MG63 (cell line): ENCODE measurements at regions not wholly inside any gene's neighbourhood (a gene's known extent, or its start where the extent isn't known, plus 50 kb on each side); places are given as distances from the start of the nearest gene placed in this dataset.

Source experiments
- DNase-seq: peaks from one replicate; pipeline ENCODE4 v3.0.0-alpha.2; 2020
- H3K27me3 ChIP-seq: fragments of 250-450 bp; sonication (Bioruptor Pico); 2 replicates; pipeline ENCODE4 v1.5.1; 2020; ENCODE audit warnings: mild to moderate bottlenecking, moderate library complexity
- H3K36me3 ChIP-seq: fragments of 250-450 bp; sonication (Bioruptor Pico); 2 replicates; pipeline ENCODE4 v1.5.1; 2020; ENCODE audit warnings: mild to moderate bottlenecking, moderate library complexity
- H3K4me3 ChIP-seq: fragments of 250-450 bp; sonication (Bioruptor Pico); 2 replicates; pipeline ENCODE4 v1.5.1; 2020; ENCODE audit warnings: mild to moderate bottlenecking, moderate library complexity
- H3K9me3 ChIP-seq: fragments of 250-450 bp; sonication (Bioruptor Pico); 2 replicates; pipeline ENCODE4 v1.5.1; 2020; ENCODE audit warnings: mild to moderate bottlenecking, moderate library complexity

DNA sequence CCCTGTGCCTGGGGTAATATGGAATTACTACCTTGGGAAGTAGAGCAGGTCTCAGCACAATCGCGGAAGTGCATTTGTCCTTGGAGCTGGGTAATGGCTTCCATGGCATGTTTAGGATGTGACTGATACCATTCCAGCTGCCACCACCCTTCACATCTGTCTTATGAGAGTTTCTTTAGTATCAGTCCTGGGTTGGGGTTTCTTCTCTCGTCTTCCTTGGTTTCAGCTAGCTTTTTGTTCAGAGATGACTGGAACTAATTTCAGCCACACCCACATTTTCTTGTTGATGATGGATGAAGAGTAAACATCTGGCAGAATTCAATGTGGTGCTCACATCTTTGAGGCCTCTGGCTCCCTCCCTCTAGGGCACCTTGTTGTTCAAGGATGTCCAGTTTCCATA, 212.9 kb upstream of the SOX21 start:
- Histone ChIP-seq H3K4me3 (no peak overlapping the region), H3K9me3 (no peaks in the 10 kb centered on the region), H3K27me3 (peaks cover 4% of the 10 kb centered on the region; the same call in 1 of the 2 replicates), H3K36me3 (no peaks in the 10 kb centered on the region)
- DNase-seq: no peak

DNA sequence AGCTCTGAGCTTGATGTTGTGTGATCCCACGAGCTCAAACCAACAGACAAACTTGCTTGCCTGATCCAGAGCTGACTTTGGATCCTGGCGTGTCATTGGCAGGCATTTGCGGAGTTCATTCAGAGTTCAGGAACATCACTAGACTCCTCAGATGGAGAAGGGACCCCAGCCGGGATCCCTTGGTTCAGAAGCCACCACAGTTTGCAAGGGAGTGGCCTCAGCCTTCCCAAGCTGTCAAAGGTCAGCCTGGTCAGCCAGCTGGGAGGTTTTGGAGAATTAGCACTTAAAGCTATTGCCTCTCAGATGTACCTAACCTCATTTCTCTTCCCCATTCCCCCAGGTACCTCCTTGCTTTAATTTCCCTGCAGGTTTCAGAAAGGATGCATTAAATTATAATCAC, 208.8 kb upstream of the SOX21 start:
- Histone ChIP-seq H3K9me3 (no peaks in the 10 kb centered on the region), H3K27me3 (no peaks in the 10 kb centered on the region; the same call in 1 of the 2 replicates), H3K36me3 (no peaks in the 10 kb centered on the region), H3K4me3 (no peak overlapping the region)
- no peak for DNase-seq

- Histone ChIP-seq H3K36me3 (no peaks in the 10 kb centered on the region), H3K27me3 (no peaks in the 10 kb centered on the region; the same call in 1 of the 2 replicates), H3K4me3 (no peak overlapping the region), H3K9me3 (no peaks in the 10 kb centered on the region)
- DNase-seq: no peak
Measured at GRCh38 chr13:94920578-94920977, 208.2 kb upstream of the SOX21 start.

DNA sequence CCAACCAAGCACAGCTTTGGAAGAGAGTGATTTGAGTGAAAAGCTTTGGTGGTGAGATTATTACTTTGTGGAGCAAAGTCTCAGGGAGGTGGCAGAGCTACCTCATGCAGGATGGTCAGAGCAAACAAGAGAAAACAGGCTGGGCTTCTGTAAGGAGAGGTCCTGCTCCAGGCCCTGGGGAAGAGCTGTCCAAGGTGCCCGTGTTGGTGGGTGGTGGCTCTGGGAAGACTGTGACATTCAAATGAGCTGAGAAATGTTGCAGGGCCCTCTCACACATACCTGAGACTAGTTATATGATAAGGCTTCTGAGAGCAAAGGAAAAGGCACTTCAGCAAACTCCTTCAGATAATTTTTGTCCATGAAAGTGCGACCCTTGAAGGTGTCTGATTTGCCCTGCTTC, 205.5 kb upstream of the SOX21 start:
- no peak for DNase-seq

DNA sequence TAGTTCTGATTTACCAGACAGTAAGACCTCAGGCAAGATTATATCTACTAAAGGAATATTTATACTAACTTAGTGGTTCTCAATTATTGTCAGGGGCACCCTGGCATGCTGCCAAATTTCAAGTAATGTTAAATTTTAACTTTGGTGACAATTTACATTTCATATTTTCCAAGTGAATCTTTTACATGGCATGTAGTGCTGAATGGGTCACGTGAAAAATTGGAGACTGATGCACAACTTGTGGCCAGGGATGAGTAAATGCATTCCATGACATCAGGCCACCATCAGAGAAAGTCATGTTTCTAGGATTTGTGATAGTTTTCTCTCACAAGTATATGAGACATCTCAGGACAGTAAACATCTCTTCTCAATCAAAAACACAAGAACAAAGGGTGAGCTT, 202.6 kb upstream of the SOX21 start:
- no peak for DNase-seq

More for the DNA sequence above, 205.5 kb upstream of the SOX21 start:
- Histone ChIP-seq H3K27me3 (peaks cover 5% of the 10 kb centered on the region; the same call in 1 of the 2 replicates), H3K4me3 (no peak overlapping the region), H3K36me3 (no peaks in the 10 kb centered on the region), H3K9me3 (no peaks in the 10 kb centered on the region)

GRCh38 chr13:94906605-94907004, 194.3 kb upstream of the SOX21 start:
- Histone ChIP-seq H3K36me3 (no peaks in the 10 kb centered on the region), H3K27me3 (peaks cover 48% of the 10 kb centered on the region), H3K9me3 (no peaks in the 10 kb centered on the region), H3K4me3 (no peak overlapping the region)
- DNase-seq: no peak

More for the DNA sequence above, 202.6 kb upstream of the SOX21 start:
- peaks cover 29% of the 10 kb centered on the region for H3K27me3 ChIP-seq
- no peak overlapping the region for H3K4me3 ChIP-seq
- H3K36me3 ChIP-seq: no peaks in the 10 kb centered on the region
- no peaks in the 10 kb centered on the region for H3K9me3 ChIP-seq

- Histone ChIP-seq H3K27me3 (peaks cover 27% of the 10 kb centered on the region), H3K9me3 (no peaks in the 10 kb centered on the region), H3K36me3 (no peaks in the 10 kb centered on the region), H3K4me3 (no peak overlapping the region)
- no peak for DNase-seq
Measured at GRCh38 chr13:94902722-94903407, 190.5 kb upstream of the SOX21 start.

DNA sequence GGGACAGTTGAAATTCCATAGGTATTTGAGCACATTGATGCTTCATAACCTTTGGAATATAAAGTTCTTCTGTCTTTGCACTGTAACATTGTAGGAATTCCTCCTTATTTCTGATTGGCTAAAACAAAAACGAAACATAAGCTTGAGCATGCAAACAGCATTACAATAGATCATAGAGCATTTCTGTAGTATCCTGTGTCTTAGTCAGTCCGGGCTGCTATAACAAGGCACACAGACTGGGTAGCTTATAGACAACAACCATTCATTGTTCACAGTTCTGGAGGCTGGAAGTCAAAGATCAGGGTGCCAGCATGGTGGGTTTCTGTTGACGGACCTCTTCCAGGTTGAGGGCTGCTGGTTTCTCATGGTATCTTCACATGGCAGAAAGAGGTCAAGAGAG, 188.7 kb upstream of the SOX21 start:
- Histone ChIP-seq H3K4me3 (no peak overlapping the region), H3K27me3 (peaks cover 14% of the 10 kb centered on the region; the same call in 1 of the 2 replicates), H3K9me3 (no peaks in the 10 kb centered on the region), H3K36me3 (no peaks in the 10 kb centered on the region)
- no peak for DNase-seq

DNA sequence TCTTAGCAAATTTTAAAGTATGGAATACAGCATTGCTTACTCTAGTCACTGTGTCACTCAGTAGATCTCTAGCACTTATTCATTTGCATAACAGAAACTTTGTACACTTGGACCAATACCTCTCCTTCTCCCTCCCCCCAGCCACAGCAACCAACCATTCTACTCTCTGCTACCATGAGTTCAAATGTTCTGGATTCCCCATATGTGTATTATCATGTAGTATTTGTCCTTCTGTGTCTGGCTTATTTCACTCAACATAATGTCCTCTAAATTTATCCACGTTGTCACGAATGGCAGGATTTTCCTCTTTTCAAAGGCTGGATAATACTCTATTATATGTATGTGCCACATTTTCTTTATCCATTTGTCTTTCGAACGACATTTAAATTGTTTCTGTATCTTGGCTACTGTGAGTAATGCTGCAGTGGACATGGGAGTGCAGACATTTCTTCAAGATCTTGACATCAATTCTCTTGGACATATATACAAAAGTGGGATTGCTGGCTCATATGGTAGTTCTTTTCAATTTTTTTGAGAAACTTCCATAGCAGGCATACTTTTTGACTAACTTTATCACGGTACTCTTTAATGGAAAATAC, 184.5 kb upstream of the SOX21 start:
- no peak overlapping the region for H3K4me3 ChIP-seq
- DNase-seq: no peak
- H3K9me3 ChIP-seq: no peaks in the 10 kb centered on the region
- H3K36me3 ChIP-seq: no peaks in the 10 kb centered on the region
- H3K27me3 ChIP-seq: peaks cover 2% of the 10 kb centered on the region; the same call in 1 of the 2 replicates

GRCh38 chr13:94896238-94896637, 183.9 kb upstream of the SOX21 start:
- Histone ChIP-seq H3K9me3 (no peaks in the 10 kb centered on the region), H3K36me3 (no peaks in the 10 kb centered on the region), H3K4me3 (no peak overlapping the region), H3K27me3 (peaks cover 5% of the 10 kb centered on the region)
- DNase-seq: no peak

GRCh38 chr13:94886191-94886590, 173.8 kb upstream of the SOX21 start:
- DNase-seq: peak; percentile 47
- Histone ChIP-seq H3K4me3 (no peak overlapping the region), H3K27me3 (peaks cover 5% of the 10 kb centered on the region), H3K9me3 (no peaks in the 10 kb centered on the region), H3K36me3 (no peaks in the 10 kb centered on the region)

GRCh38 chr13:94880463-94880862, 168.1 kb upstream of the SOX21 start:
- Histone ChIP-seq H3K27me3 (peaks cover 4% of the 10 kb centered on the region), H3K36me3 (no peaks in the 10 kb centered on the region), H3K9me3 (no peaks in the 10 kb centered on the region), H3K4me3 (no peak overlapping the region)
- DNase-seq: no peak

GRCh38 chr13:94878602-94879165, 166.3 kb upstream of the SOX21 start:
- peaks cover 4% of the 10 kb centered on the region for H3K27me3 ChIP-seq
- H3K4me3 ChIP-seq: no peak overlapping the region
- no peaks in the 10 kb centered on the region for H3K9me3 ChIP-seq
- DNase-seq: no peak
- H3K36me3 ChIP-seq: no peaks in the 10 kb centered on the region

DNA sequence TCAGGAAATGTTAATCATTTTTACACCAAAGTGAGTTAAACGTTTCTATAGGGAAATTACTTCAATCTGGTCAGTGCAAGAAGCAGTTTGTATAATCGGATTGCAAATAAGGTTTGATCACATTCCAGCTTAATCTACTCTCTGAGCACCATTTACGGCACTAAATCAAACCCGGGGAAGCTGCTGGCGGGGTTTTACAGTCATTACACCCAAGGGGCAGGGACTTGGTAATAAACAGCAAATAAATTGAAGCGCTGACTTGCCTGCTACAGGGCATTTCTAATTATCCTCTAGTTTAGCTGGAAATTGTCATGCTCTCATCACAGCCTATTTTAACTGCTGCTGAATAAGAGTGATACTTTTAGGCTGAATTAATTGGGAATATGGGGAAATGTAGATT, 152.1 kb upstream of the SOX21 start:
- Histone ChIP-seq H3K27me3 (peaks cover 30% of the 10 kb centered on the region), H3K9me3 (no peaks in the 10 kb centered on the region), H3K4me3 (no peak overlapping the region), H3K36me3 (no peaks in the 10 kb centered on the region)
- no peak for DNase-seq

DNA sequence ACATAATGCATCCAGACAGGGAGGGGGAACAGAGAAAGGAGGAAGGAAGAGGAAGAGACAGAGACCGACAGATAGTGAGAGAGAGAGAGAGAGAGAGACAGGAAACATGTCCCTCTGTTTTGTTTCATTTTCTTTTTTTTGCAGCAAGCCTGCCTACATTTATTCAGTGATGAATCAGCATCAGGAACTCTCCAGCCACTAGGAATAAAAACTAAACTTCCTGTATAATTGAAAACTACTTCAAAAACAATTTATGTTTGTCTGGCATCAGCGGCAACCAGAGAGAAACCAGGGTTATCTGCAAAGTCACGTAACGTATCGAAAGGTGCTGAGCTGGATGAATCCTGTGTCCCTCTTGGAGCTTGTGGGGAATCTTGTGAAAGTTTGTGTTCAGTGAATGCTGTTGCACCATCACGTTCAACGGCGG, 148.6 kb upstream of the SOX21 start:
- H3K4me3 ChIP-seq: peak overlapping the region; percentile 46
- H3K36me3 ChIP-seq: no peaks in the 10 kb centered on the region
- peaks cover 30% of the 10 kb centered on the region for H3K27me3 ChIP-seq
- H3K9me3 ChIP-seq: no peaks in the 10 kb centered on the region
- no peak for DNase-seq

GRCh38 chr13:94859811-94860210, 147.5 kb upstream of the SOX21 start:
- Histone ChIP-seq H3K27me3 (peaks cover 23% of the 10 kb centered on the region), H3K4me3 (no peak overlapping the region), H3K36me3 (no peaks in the 10 kb centered on the region), H3K9me3 (no peaks in the 10 kb centered on the region)
- no peak for DNase-seq

- H3K36me3 ChIP-seq: no peaks in the 10 kb centered on the region
- peaks cover 22% of the 10 kb centered on the region for H3K27me3 ChIP-seq
- no peaks in the 10 kb centered on the region for H3K9me3 ChIP-seq
- DNase-seq: no peak
- H3K4me3 ChIP-seq: no peak overlapping the region
Measured at GRCh38 chr13:94859278-94859691, 146.9 kb upstream of the SOX21 start.

DNA sequence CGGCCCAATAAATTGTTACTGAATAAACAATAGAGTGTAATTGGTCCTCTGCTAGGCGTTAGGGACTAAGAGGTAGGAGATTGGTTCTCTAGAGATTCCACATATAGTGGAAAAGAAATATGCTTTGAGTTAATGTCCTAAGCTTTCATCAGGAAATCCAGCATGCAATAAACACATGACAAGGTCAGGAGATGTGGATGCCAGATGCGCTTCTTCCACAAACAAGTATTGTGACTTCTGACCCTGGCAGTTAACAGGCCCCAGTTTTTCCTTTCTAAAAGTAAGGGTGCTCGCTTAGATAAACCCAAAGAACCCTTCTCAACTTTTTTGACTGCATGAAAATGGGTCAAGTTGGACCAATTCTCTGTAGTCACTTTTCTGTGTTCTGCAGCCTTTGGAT, 146.5 kb upstream of the SOX21 start:
- Histone ChIP-seq H3K4me3 (no peak overlapping the region), H3K36me3 (no peaks in the 10 kb centered on the region), H3K9me3 (no peaks in the 10 kb centered on the region), H3K27me3 (peaks cover 18% of the 10 kb centered on the region)
- no peak for DNase-seq
